Body of pancreas (tissue), 4 donors: ENCODE measurements at regions not wholly inside any gene's neighbourhood (a gene's known extent, or its start where the extent isn't known, plus 50 kb on each side); places are given as distances from the start of the nearest gene placed in this dataset.

Source experiments
- ATAC-seq: fragments of 150-250 bp; one replicate; pipeline ENCODE4 v1.9.1; 2016
- DNase-seq, 4 donors: peaks; one replicate each; pipeline ENCODE4 v3.0.0-alpha.2; 2019
- H3K27ac ChIP-seq, 4 donors: fragments of 200-600 bp; sonication (generic); 1 replicate in 3 of 4; 2 replicates in 1 of 4; pipeline versions ENCODE4 v1.5.1 to v1.6.1; 2016 to 2019; ENCODE audit warnings: mild to moderate bottlenecking in 1 of 4, mixed read lengths in 1 of 4, moderate library complexity in 1 of 4
- H3K27me3 ChIP-seq, 2 donors: fragments of 200-600 bp; sonication (generic); one replicate each; pipeline ENCODE4 v1.6.0; 2016; ENCODE audit warnings: mild to moderate bottlenecking in 1 of 2
- H3K36me3 ChIP-seq, 2 donors: fragments of 200-600 bp; sonication (generic); replicated peaks in 1 of 2; 2 replicates each; pipeline ENCODE4 v1.5.1; 2016; ENCODE audit warnings: low read depth in 2 of 2; ENCODE audit not compliant: insufficient read depth in 1 of 2
- H3K4me1 ChIP-seq: fragments of 200-600 bp; sonication (generic); one replicate; pipeline ENCODE4 v1.6.0; 2016
- H3K4me3 ChIP-seq, 2 donors: fragments of 200-600 bp; sonication (generic); 1 replicate in 1 of 2; 2 replicates in 1 of 2; pipeline ENCODE4 v1.5.1; 2016 to 2019
- H3K9me3 ChIP-seq, 3 donors: fragments of 200-600 bp; sonication (generic); 1 replicate in 2 of 3; 2 replicates in 1 of 3; pipeline ENCODE4 v1.5.1; 2016
- CTCF ChIP-seq, 7 experiments: fragments of 450-650 bp in 4 of 7; fragments of 200-600 bp in 3 of 7; sonication (generic) in 3 of 7; IDR thresholded peaks; one replicate each; pipeline ENCODE4 v1.5.1; 2016 to 2019; ENCODE audit warnings: antibody characterized with exemption in 7 of 7
- POLR2A ChIP-seq, 3 donors: fragments of 450-650 bp; IDR thresholded peaks; one replicate each; pipeline ENCODE4 v1.6.1; 2016; ENCODE audit warnings: antibody characterized with exemption in 3 of 3, mild to moderate bottlenecking in 2 of 3
- WGBS, 2 donors: methylation state at CpG; one replicate each; pipeline ENCODE4 v1.1.5; 2017; 5-methylcytosine and 5-hydroxymethylcytosine counted together
- intact Hi-C: fragments of 100-400 bp; cut with DNase I; formaldehyde crosslinking; loops from one replicate; pipeline ENCODE4 v1.15.1; 2023

DNA sequence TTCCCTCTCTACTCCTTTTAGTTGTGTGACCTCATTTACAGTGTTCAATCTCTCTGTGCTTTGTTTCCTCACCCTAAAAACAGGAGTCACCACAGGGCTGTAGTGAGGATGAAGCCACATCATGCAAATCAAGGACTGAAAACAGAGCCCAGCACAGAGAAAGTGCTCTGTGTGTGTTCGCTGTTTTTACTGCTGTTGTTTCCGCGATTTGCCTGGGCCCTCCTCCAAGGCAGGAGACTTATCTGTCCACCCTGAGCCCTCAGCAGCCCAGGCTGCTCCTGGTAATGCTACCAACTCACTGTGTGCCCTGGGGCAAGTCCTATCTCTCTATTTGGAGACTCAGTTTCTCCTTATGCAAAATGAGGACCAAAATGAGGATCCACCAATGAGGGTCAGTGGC, 87.2 kb upstream of the NEURL1B start:
- H3K4me3 ChIP-seq, result no peak overlapping the region
- 38 to 42% methylated on average over 3 of the region's 3 CpGs for WGBS, 2 donors
- no peaks in the 10 kb centered on the region for H3K27me3 ChIP-seq
- H3K4me1 ChIP-seq, result no peaks in the 10 kb centered on the region
- H3K9me3 ChIP-seq, result no peaks in the 10 kb centered on the region
- DNase-seq (no peak), ATAC-seq (no peak)
- no peak overlapping the region for H3K27ac ChIP-seq
- intact Hi-C loops, result no loop called here
- TF ChIP-seq CTCF (IDR thresholded peaks at IDR 0.05) (no peak), POLR2A (IDR thresholded peaks at IDR 0.05) (no peak)
- no peaks in the 10 kb centered on the region for H3K36me3 ChIP-seq

- ATAC-seq, result no peak
- DNase-seq, result no peak
- intact Hi-C loops, result no loop called here
- no peaks in the 10 kb centered on the region for H3K27me3 ChIP-seq
- H3K9me3 ChIP-seq, result no peaks in the 10 kb centered on the region
- no peak overlapping the region for H3K27ac ChIP-seq
- no peaks in the 10 kb centered on the region for H3K36me3 ChIP-seq
- H3K4me3 ChIP-seq, result no peak overlapping the region
- TF ChIP-seq POLR2A (IDR thresholded peaks at IDR 0.05) (no peak), CTCF (IDR thresholded peaks at IDR 0.05) (no peak)
- 87 to 94% methylated on average over 2 of the region's 2 CpGs for WGBS, 2 donors
- H3K4me1 ChIP-seq, result no peaks in the 10 kb centered on the region
Observed at GRCh38 chr5:172553167-172553566, 87.9 kb upstream of the NEURL1B start.

DNA sequence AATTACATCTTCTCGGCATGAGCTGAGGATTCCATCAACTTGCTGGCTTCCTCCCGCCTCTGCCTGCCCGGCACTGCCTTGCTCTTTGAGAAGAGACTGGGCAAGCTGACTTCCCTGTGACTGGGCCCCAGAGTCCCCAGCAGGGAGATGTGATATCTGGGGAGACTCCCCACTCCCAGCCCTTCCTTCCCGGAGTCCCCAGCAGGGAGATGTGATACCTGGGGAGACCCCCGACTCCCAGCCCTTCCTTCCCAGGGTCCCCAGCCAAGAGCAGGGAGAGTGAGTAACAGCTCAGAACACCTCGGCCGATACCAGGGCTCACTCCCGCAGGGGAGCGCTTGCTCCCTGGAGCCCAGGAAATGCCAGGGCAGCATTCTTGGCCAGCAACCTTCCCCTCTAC, 90.1 kb upstream of the NEURL1B start:
- H3K9me3 ChIP-seq, result no peaks in the 10 kb centered on the region
- H3K4me3 ChIP-seq, result no peak overlapping the region
- no peak overlapping the region for H3K27ac ChIP-seq
- H3K27me3 ChIP-seq, result no peaks in the 10 kb centered on the region
- H3K4me1 ChIP-seq, result no peaks in the 10 kb centered on the region
- no peak for ATAC-seq
- no peak for DNase-seq
- intact Hi-C loops, result no loop called here
- no peak for TF ChIP-seq POLR2A (IDR thresholded peaks at IDR 0.05)
- TF ChIP-seq CTCF (IDR thresholded peaks at IDR 0.05), result no peak
- WGBS, 2 donors, result 77 to 83% methylated on average over 9 of the region's 9 CpGs
- H3K36me3 ChIP-seq, result no peaks in the 10 kb centered on the region

GRCh38 chr5:172550096-172550765, 90.8 kb upstream of the NEURL1B start:
- Histone ChIP-seq H3K27me3 (no peaks in the 10 kb centered on the region), H3K27ac (no peak overlapping the region), H3K4me1 (no peaks in the 10 kb centered on the region), H3K36me3 (no peaks in the 10 kb centered on the region), H3K9me3 (no peaks in the 10 kb centered on the region), H3K4me3 (no peak overlapping the region)
- ATAC-seq (no peak), DNase-seq (peak in 1 of 4 donors; percentile 13)
- WGBS, 2 donors, result 76 to 77% methylated on average over 5 to 9 of the region's 9 CpGs
- intact Hi-C loops, result no loop called here
- TF ChIP-seq CTCF (IDR thresholded peaks at IDR 0.05) (no peak), POLR2A (IDR thresholded peaks at IDR 0.05) (no peak)

DNA sequence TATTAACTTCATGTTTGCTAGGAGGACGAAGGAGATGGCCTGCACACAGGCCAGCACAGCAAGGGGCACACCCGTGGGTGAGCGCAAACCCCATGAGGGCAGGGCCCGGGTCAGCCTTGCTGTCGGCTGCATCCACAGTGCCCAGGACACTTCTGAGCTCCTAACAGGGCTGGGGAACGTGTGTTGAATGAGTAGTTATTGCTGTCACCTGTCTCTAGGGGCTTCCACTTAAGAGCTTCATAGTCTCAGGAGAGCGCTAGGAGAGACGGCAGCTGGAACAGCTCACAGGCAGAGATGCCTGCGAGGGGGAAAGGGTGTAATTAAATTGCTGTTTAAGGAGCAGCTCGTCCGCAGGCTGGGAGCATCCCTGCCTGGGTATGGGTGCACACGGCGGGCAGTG, 91.4 kb upstream of the NEURL1B start:
- Histone ChIP-seq H3K27me3 (no peaks in the 10 kb centered on the region), H3K27ac (no peak overlapping the region), H3K4me3 (no peak overlapping the region), H3K36me3 (no peaks in the 10 kb centered on the region), H3K4me1 (no peaks in the 10 kb centered on the region), H3K9me3 (no peaks in the 10 kb centered on the region)
- ATAC-seq (no peak), DNase-seq (no peak)
- intact Hi-C loops, result no loop called here
- WGBS, 2 donors, result 80 to 87% methylated on average over 13 of the region's 13 CpGs
- TF ChIP-seq CTCF (IDR thresholded peaks at IDR 0.05), result no peak
- TF ChIP-seq POLR2A (IDR thresholded peaks at IDR 0.05), result no peak
